Body of pancreas (tissue), 4 donors: ENCODE measurements at regions not wholly inside any gene's neighbourhood (a gene's known extent, or its start where the extent isn't known, plus 50 kb on each side); places are given as distances from the start of the nearest gene placed in this dataset.

Experiments
- ATAC-seq: fragments of 150-250 bp; one replicate; pipeline ENCODE4 v1.9.1; 2016
- DNase-seq, 4 donors: peaks; one replicate each; pipeline ENCODE4 v3.0.0-alpha.2; 2019
- H3K27ac ChIP-seq, 4 donors: fragments of 200-600 bp; sonication (generic); 1 replicate in 3 of 4; 2 replicates in 1 of 4; pipeline versions ENCODE4 v1.5.1 to v1.6.1; 2016 to 2019; ENCODE audit warnings: mild to moderate bottlenecking in 1 of 4, mixed read lengths in 1 of 4, moderate library complexity in 1 of 4
- H3K27me3 ChIP-seq, 2 donors: fragments of 200-600 bp; sonication (generic); one replicate each; pipeline ENCODE4 v1.6.0; 2016; ENCODE audit warnings: mild to moderate bottlenecking in 1 of 2
- H3K36me3 ChIP-seq, 2 donors: fragments of 200-600 bp; sonication (generic); replicated peaks in 1 of 2; 2 replicates each; pipeline ENCODE4 v1.5.1; 2016; ENCODE audit warnings: low read depth in 2 of 2; ENCODE audit not compliant: insufficient read depth in 1 of 2
- H3K4me1 ChIP-seq: fragments of 200-600 bp; sonication (generic); one replicate; pipeline ENCODE4 v1.6.0; 2016
- H3K4me3 ChIP-seq, 2 donors: fragments of 200-600 bp; sonication (generic); 1 replicate in 1 of 2; 2 replicates in 1 of 2; pipeline ENCODE4 v1.5.1; 2016 to 2019
- H3K9me3 ChIP-seq, 3 donors: fragments of 200-600 bp; sonication (generic); 1 replicate in 2 of 3; 2 replicates in 1 of 3; pipeline ENCODE4 v1.5.1; 2016
- CTCF ChIP-seq, 7 experiments: fragments of 450-650 bp in 4 of 7; fragments of 200-600 bp in 3 of 7; sonication (generic) in 3 of 7; IDR thresholded peaks; one replicate each; pipeline ENCODE4 v1.5.1; 2016 to 2019; ENCODE audit warnings: antibody characterized with exemption in 7 of 7
- POLR2A ChIP-seq, 3 donors: fragments of 450-650 bp; IDR thresholded peaks; one replicate each; pipeline ENCODE4 v1.6.1; 2016; ENCODE audit warnings: antibody characterized with exemption in 3 of 3, mild to moderate bottlenecking in 2 of 3
- WGBS, 2 donors: methylation state at CpG; one replicate each; pipeline ENCODE4 v1.1.5; 2017; 5-methylcytosine and 5-hydroxymethylcytosine counted together
- intact Hi-C: fragments of 100-400 bp; cut with DNase I; formaldehyde crosslinking; loops from one replicate; pipeline ENCODE4 v1.15.1; 2023

GRCh38 chr11:70886676-70887541, 365.5 kb downstream of the SHANK2 start:
- DNase-seq (no peak), ATAC-seq (no peak)
- intact Hi-C loops = no loop called here
- Histone ChIP-seq H3K27ac (no peak overlapping the region), H3K4me1 (peaks cover under 1% of the 10 kb centered on the region), H3K27me3 (no peaks in the 10 kb centered on the region), H3K36me3 (peaks cover 0 to 2% of the 10 kb centered on the region in 2 donors), H3K9me3 (no peaks in the 10 kb centered on the region), H3K4me3 (no peak overlapping the region)
- no peak for TF ChIP-seq POLR2A (IDR thresholded peaks at IDR 0.05)
- no peak for TF ChIP-seq CTCF (IDR thresholded peaks at IDR 0.05)
- 75 to 87% methylated on average over 20 to 21 of the region's 21 CpGs for WGBS, 2 donors

GRCh38 chr11:70887542-70887827, 364.9 kb downstream of the SHANK2 start:
- H3K4me3 ChIP-seq = no peak overlapping the region
- no peak for DNase-seq
- ATAC-seq = no peak
- WGBS, 2 donors = 45 to 75% methylated on average over 2 of the region's 2 CpGs
- H3K4me1 ChIP-seq = peaks cover 4% of the 10 kb centered on the region
- no peaks in the 10 kb centered on the region for H3K9me3 ChIP-seq
- H3K27me3 ChIP-seq = no peaks in the 10 kb centered on the region
- no peak for TF ChIP-seq POLR2A (IDR thresholded peaks at IDR 0.05)
- TF ChIP-seq CTCF (IDR thresholded peaks at IDR 0.05) = no peak
- H3K36me3 ChIP-seq = peaks cover 0 to 2% of the 10 kb centered on the region in 2 donors
- H3K27ac ChIP-seq = no peak overlapping the region
- intact Hi-C loops = no loop called here

- TF ChIP-seq CTCF (IDR thresholded peaks at IDR 0.05) = no peak
- DNase-seq = no peak
- no peak for ATAC-seq
- H3K9me3 ChIP-seq = no peaks in the 10 kb centered on the region
- WGBS, 2 donors = 62 to 91% methylated on average over 5 to 6 of the region's 6 CpGs
- no peak overlapping the region for H3K27ac ChIP-seq
- no peaks in the 10 kb centered on the region for H3K27me3 ChIP-seq
- intact Hi-C loops = no loop called here
- H3K36me3 ChIP-seq = peaks cover 0 to 2% of the 10 kb centered on the region in 2 donors
- peaks cover 4% of the 10 kb centered on the region for H3K4me1 ChIP-seq
- H3K4me3 ChIP-seq = no peak overlapping the region
These were observed 364.3 kb downstream of the SHANK2 start for GRCh38 chr11:70888061-70888460.

GRCh38 chr11:70889411-70889810, 363.0 kb downstream of the SHANK2 start:
- Histone ChIP-seq H3K4me3 (no peak overlapping the region), H3K27ac (no peak overlapping the region), H3K9me3 (no peaks in the 10 kb centered on the region), H3K4me1 (peaks cover 4% of the 10 kb centered on the region), H3K27me3 (no peaks in the 10 kb centered on the region), H3K36me3 (peaks cover 0 to 2% of the 10 kb centered on the region in 2 donors)
- 77 to 92% methylated on average over 5 to 13 of the region's 13 CpGs for WGBS, 2 donors
- intact Hi-C loops = no loop called here
- ATAC-seq (no peak), DNase-seq (no peak)
- TF ChIP-seq CTCF (IDR thresholded peaks at IDR 0.05) = no peak
- no peak for TF ChIP-seq POLR2A (IDR thresholded peaks at IDR 0.05)

- H3K27me3 ChIP-seq = no peaks in the 10 kb centered on the region
- intact Hi-C loops = no loop called here
- 88 to 90% methylated on average over 9 of the region's 9 CpGs for WGBS, 2 donors
- peak overlapping the region in 2 of 4 donors; percentile 3 to 48 for H3K27ac ChIP-seq
- H3K9me3 ChIP-seq = no peaks in the 10 kb centered on the region
- H3K4me1 ChIP-seq = peaks cover 4% of the 10 kb centered on the region
- ATAC-seq (no peak), DNase-seq (no peak)
- H3K36me3 ChIP-seq = peaks cover 0 to 2% of the 10 kb centered on the region in 2 donors
- no peak for TF ChIP-seq CTCF (IDR thresholded peaks at IDR 0.05)
- no peak for TF ChIP-seq POLR2A (IDR thresholded peaks at IDR 0.05)
- no peak overlapping the region for H3K4me3 ChIP-seq
These were observed 360.5 kb downstream of the SHANK2 start for GRCh38 chr11:70891844-70892380.
